Left renal cortex interstitium (tissue), 4 donors: ENCODE measurements at regions not wholly inside any gene's neighbourhood (a gene's known extent, or its start where the extent isn't known, plus 50 kb on each side); places are given as distances from the start of the nearest gene placed in this dataset.

Source experiments
- DNase-seq, 4 donors: peaks; one replicate each; pipeline ENCODE4 v3.0.0-alpha.2; 2013; ENCODE audit warnings: low read depth in 4 of 4, low spot score in 2 of 4, missing footprints in 1 of 4

- DNase-seq = no peak
These were observed 463.5 kb downstream of the TAFA4 start for GRCh38 chr3:68468695-68469375.

DNA sequence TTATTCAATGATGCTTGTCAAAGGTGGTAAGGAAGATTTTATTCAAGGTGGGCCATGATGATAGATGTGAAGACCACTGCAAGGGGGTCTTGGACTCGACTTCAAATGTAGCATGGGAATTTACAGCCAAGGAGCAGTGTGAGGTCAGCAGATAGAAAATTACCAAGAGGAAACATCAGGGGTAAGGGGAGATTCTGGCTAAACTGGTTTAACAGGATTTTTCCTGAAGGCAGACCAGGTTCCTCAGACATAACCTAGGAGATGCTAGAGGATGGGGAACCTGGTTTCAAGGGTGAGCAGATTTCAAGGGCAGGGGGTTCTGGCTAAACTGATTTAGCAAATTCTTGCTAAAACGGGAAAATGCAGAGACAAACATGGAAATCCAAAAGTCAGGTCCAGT lies 464.9 kb downstream of the TAFA4 start:
- no peak for DNase-seq

DNA sequence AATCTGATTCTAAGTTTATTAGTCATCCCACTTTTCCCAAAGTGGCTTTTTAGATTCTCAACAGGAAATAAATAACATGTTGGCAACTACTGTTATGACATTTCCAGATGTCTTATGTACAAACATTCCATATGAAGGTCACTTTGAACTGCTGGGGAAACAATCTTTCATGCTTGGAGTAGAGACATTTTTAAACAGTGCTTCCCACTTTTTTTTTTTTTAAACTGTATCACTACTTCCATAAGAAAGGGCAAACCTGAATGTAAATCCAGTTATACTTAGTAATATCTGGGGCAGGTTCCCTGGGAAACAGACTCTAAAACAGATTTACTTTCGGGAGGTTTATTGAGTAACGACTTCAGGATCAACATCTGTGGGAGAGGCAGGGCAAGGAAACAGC lies 473.8 kb downstream of the TAFA4 start:
- DNase-seq = no peak

- DNase-seq = no peak
These were observed 483.6 kb downstream of the TAFA4 start for GRCh38 chr3:68448510-68449383.

GRCh38 chr3:68447885-68448284 lies 484.5 kb downstream of the TAFA4 start:
- DNase-seq = no peak

DNA sequence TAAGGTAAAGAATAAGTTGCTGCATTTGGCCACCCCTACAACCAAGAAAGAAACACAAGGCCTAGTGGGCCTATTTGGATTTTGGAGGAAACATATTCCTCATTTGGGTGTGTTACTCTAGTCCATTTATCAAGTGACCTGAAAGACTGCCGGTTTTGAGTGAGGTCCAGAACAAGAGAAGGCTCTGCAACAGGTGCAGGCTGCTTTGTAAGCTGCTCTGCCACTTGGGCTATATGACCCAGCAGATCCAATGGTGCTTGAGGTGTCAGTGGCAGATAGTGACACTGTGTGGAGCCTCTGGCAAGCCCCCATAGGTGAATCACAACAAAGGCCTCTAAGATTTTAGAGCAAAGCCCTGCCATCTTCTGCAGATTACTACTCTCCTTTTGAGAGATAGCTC lies 491.3 kb downstream of the TAFA4 start:
- no peak for DNase-seq

GRCh38 chr3:68436619-68437401 lies 495.5 kb downstream of the TAFA4 start:
- DNase-seq = no peak

GRCh38 chr3:68428495-68428894 lies 503.9 kb downstream of the TAFA4 start:
- DNase-seq = no peak

GRCh38 chr3:68424796-68425460 lies 507.4 kb downstream of the TAFA4 start:
- no peak for DNase-seq

- DNase-seq = no peak
These were observed 523.7 kb downstream of the TAFA4 start for GRCh38 chr3:68408626-68409025.

GRCh38 chr3:68403741-68404140 lies 528.6 kb downstream of the TAFA4 start:
- DNase-seq = no peak

DNA sequence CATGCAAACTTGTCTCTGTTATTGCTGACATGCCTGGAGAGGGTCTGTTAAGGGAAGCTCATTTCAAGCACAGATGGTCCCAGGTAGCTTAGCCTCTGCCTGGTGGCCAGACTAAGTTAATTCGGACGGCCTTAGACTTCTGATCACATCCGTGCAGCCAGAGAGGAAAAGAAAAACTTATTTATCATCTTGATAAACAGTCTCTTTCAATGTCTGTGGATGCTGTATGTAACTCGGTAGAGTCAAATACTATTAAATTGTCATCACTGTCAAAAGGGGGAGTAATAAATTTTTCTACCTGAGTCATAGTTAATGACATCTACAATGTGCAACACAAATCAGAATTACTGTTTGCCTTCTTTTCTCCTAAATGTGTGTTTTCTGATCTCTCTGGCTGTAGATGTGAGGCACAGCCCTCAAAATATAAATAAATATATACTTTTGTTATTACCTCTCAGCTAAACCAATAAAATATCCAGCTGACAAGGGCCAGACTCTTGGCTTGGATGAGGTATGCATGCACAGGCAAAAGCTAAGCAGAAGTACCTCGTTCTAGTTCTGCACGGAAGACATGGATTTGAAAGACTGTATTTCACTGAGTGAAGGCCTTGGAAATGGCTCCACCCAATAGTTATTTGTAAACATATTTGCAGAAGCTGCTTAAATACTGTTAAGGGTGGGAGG lies 530.0 kb downstream of the TAFA4 start:
- no peak for DNase-seq

- DNase-seq = no peak
These were observed 553.7 kb downstream of the TAFA4 start for GRCh38 chr3:68378631-68379030.

DNA sequence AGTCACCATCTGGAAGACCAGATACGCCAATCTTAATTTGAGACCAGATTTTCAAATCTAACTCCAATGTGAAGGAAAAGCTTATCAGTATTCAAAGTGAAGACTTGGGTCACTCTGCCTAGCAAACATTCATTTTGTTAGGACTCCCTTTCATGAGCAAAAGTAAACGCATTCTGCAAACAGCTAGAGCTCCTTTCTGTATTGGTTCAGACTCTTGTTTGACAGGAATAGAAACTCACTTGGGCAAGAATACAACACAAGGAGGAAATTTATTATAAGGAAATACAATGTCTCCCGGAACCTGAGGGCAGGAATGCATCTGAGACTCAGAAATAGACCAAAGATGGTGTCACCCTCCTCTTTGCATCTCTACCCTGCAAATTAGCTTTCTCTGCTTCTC lies 558.6 kb downstream of the TAFA4 start:
- DNase-seq = no peak

DNA sequence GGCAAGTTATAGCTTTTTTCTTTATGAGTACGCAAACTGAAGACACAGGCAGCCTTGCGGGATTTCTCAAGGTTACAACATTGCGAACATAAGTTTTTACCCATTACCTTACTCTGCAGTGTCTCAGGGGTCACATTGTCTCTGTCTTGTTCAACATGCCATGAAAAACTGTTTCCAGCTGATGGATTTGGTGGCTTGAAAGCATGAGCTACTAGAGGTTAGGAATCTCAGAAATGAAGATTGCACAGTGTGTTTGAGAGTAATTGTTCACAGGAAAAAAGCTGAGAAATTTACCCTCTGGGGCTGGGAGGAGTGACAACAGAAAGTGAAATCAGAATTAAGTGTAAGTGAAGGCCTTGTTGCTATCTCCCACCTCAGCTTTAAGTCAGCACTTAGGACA lies 568.6 kb downstream of the TAFA4 start:
- no peak for DNase-seq

- DNase-seq = no peak
These were observed 571.9 kb downstream of the TAFA4 start for GRCh38 chr3:68360492-68360891.

- no peak for DNase-seq
These were observed 586.6 kb downstream of the TAFA4 start for GRCh38 chr3:68345781-68346180.

GRCh38 chr3:68342426-68342825 lies 589.9 kb downstream of the TAFA4 start:
- no peak for DNase-seq

DNA sequence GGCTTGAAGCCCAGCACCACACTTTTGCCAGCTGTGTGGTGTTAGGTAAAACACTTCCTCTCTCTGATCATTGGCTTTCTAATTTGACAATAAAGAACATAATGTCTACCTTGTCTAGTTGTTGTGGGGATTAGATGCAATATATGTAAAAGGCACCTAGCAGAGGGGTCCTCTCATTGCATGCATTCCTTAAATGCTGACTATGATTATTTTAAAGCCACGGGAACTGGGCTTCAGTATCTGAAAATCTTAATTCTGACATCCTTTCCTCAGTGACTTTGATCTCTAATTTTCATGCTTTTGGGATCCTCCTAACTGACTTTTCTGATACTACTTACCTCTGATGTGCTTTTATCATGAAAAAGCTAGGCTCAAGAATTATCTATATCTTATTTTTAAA lies 596.3 kb downstream of the TAFA4 start:
- no peak for DNase-seq

DNA sequence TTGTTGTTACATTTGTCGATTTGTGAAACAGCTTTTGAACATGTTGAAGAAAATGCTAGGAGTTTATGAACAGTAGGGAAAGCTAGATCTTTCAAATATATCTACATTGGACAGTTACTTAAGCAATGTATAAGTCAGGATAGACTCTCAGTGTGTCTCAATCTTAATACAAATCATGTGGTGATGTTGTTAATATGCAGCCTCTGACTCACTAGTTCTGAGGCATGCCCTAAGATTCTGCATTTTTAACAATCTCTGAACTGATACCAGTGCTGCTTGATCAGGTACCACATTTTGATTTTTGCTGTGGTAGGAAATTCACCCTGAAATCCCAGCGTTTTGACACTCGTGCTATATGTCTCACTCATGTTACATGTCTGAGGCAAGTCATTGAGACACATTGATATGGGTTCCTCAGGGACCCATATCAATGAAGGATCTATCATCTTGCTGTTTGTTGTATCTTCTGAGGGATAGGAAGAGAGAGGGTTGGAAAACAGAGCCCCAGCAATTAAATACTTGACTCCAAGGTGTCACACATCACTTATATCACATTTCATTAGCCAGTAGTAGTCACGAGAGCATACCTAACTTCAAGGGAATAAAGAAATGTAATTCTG lies 597.9 kb downstream of the TAFA4 start:
- DNase-seq = no peak
